ENCODE measurements at regions not wholly inside any gene's neighbourhood (a gene's known extent, or its start where the extent isn't known, plus 50 kb on each side); places are given as distances from the start of the nearest gene placed in this dataset.

DNA sequence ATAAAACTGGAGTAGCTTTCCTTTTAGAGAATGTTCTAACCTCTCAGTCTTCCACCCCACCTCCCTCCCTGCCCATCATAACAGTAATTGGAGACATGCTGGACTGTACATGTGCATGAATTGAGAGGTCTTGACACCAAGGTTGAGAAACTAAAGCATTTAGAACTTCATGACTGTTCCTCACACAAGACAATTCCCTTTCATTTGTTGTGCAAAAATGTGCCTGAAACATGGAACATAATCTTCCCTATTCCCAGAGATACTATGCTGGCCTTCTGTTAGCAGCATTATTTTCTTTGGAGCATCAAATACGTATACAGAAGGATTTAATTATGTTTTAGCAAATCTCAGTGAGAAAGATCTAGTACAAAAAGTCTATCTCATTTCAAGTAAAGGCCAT lies 97.5 kb upstream of the KCNE2 start:
- Histone ChIP-seq H3K27ac (no peak overlapping the region), H3K9me3 (no peaks in the 10 kb centered on the region), H3K27me3 (no peaks in the 10 kb centered on the region), H3K36me3 (ENCODE audit: low read depth, missing control alignments) (no peaks in the 10 kb centered on the region), H3K4me3 (no peak overlapping the region), H3K4me1 (no peaks in the 10 kb centered on the region)
- intact Hi-C loops (cut with DNase I; ENCODE audit: low total_unique reads): no loop called here
- no peak for DNase-seq
- 59 to 66% methylated on average over 1 of the region's 1 CpG for WGBS, 2 donors
- TF ChIP-seq, protein P1, sequence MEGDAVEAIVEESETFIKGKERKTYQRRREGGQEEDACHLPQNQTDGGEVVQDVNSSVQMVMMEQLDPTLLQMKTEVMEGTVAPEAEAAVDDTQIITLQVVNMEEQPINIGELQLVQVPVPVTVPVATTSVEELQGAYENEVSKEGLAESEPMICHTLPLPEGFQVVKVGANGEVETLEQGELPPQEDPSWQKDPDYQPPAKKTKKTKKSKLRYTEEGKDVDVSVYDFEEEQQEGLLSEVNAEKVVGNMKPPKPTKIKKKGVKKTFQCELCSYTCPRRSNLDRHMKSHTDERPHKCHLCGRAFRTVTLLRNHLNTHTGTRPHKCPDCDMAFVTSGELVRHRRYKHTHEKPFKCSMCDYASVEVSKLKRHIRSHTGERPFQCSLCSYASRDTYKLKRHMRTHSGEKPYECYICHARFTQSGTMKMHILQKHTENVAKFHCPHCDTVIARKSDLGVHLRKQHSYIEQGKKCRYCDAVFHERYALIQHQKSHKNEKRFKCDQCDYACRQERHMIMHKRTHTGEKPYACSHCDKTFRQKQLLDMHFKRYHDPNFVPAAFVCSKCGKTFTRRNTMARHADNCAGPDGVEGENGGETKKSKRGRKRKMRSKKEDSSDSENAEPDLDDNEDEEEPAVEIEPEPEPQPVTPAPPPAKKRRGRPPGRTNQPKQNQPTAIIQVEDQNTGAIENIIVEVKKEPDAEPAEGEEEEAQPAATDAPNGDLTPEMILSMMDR (IDR thresholded peaks at IDR 0.05): no peak
- no peak for TF ChIP-seq POLR2A (IDR thresholded peaks at IDR 0.05)

DNA sequence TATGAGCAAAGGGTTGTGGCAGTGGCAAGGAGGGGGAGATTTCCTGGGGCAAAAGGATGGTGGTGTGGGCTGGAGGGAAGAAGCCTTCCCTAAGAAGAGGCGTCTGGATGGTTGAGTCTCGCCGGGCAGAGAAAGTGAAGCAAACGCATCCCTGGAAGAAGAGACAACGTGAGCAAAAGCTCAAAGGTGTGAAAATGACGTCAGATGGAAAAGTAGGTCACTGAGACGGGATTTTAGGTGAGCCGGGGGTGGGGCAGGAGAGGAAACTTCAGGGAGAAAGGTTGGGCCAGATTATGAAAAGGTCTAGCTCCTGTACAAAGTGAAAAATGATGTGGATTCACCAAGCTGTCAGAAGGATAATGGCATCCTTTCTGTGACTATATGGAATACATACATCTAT lies 95.3 kb upstream of the KCNE2 start:
- no peaks in the 10 kb centered on the region for H3K36me3 ChIP-seq (ENCODE audit: low read depth, missing control alignments)
- no peaks in the 10 kb centered on the region for H3K27me3 ChIP-seq
- no peak for TF ChIP-seq POLR2A (IDR thresholded peaks at IDR 0.05)
- TF ChIP-seq, protein P1 (IDR thresholded peaks at IDR 0.05): no peak
- intact Hi-C loops (cut with DNase I; ENCODE audit: low total_unique reads): no loop called here
- H3K4me3 ChIP-seq: no peak overlapping the region
- no peak overlapping the region for H3K27ac ChIP-seq
- no peak for DNase-seq
- 86 to 93% methylated on average over 8 of the region's 8 CpGs for WGBS, 2 donors
- no peaks in the 10 kb centered on the region for H3K9me3 ChIP-seq
- no peaks in the 10 kb centered on the region for H3K4me1 ChIP-seq

DNA sequence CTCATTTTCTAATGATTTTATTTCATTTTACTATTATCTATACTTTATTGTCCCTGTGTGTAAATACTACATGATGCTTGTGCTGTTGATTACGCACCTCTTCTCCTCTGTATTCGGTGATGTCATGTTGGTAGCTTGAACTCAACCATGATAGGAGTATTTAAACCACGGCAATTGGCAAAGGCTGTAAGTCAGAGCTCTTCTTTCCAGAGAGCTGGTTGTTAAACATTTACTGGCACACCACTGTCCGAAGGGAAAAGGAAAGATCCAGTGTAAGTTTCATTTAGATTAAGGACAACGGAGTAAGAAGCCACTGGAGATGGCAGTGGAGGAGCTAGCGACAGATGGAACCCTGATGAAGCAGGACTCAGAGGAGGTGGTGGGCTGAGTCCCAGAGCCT lies 93.4 kb upstream of the KCNE2 start:
- no peak overlapping the region for H3K27ac ChIP-seq
- intact Hi-C loops (cut with DNase I; ENCODE audit: low total_unique reads): no loop called here
- H3K36me3 ChIP-seq (ENCODE audit: low read depth, missing control alignments): no peaks in the 10 kb centered on the region
- no peak for TF ChIP-seq POLR2A (IDR thresholded peaks at IDR 0.05)
- TF ChIP-seq, protein P1 (IDR thresholded peaks at IDR 0.05): no peak
- H3K27me3 ChIP-seq: no peaks in the 10 kb centered on the region
- WGBS, 2 donors: 89 to 93% methylated on average over 6 of the region's 6 CpGs
- DNase-seq: no peak
- no peak overlapping the region for H3K4me3 ChIP-seq
- H3K9me3 ChIP-seq: no peaks in the 10 kb centered on the region
- H3K4me1 ChIP-seq: no peaks in the 10 kb centered on the region

DNA sequence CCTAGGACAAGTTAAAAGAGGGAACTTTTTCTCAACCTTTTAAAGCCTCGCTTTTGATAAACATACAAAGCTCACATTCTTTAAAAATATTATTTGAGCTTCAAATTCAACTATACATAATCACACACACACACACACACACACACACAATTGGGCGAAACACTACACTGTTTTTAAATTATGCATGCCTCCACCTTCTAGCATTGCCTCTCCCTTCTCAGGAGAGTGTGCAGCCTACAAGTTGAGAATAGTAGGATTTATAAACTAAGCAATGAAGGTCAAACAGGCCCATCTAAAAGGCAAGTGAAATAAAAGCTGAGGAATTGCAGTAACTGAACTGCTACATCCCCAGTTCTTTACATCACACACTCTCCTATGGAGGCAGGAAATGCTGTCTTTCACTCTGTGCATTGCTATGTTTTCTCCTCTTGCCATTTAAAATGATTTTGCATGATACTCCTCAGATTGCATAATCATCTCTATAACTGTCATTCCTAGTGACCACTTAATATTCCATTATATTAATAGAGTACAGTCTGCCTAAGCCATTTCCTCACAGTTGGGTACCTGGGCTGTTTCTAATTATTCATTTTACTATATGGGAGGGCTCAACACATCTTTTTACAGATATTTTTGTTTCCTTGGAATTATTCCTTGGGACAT lies 92.5 kb upstream of the KCNE2 start:
- intact Hi-C loops (cut with DNase I; ENCODE audit: low total_unique reads): no loop called here
- Histone ChIP-seq H3K27me3 (no peaks in the 10 kb centered on the region), H3K27ac (no peak overlapping the region), H3K36me3 (ENCODE audit: low read depth, missing control alignments) (no peaks in the 10 kb centered on the region), H3K9me3 (no peaks in the 10 kb centered on the region), H3K4me3 (no peak overlapping the region), H3K4me1 (no peaks in the 10 kb centered on the region)
- no peak for TF ChIP-seq POLR2A (IDR thresholded peaks at IDR 0.05)
- TF ChIP-seq, protein P1 (IDR thresholded peaks at IDR 0.05): no peak
- DNase-seq: no peak
- 95 to 98% methylated on average over 2 of the region's 2 CpGs for WGBS, 2 donors

DNA sequence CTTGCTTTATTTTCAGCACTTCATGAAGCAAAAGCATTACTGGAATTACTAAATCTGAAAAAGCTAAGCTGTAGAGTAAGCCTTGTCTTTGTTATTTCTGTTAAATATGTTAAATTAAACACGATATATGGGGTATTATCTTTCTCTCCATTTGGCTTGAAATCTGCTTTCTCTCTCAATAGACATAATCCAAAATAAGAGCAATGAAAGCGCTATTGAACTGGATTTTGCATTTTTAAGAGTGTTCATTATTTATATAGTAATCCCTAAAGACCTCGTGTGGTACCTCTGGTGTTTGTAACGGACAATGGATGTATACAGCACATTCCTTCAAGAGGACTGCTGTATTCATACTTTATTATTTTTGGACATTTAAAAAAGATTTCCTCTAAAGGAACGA lies 91.5 kb upstream of the KCNE2 start:
- TF ChIP-seq POLR2A (IDR thresholded peaks at IDR 0.05): no peak
- TF ChIP-seq, protein P1 (IDR thresholded peaks at IDR 0.05): no peak
- intact Hi-C loops (cut with DNase I; ENCODE audit: low total_unique reads): no loop called here
- WGBS, 2 donors: 92 to 93% methylated on average over 5 of the region's 5 CpGs
- Histone ChIP-seq H3K4me3 (no peak overlapping the region), H3K27ac (no peak overlapping the region), H3K9me3 (no peaks in the 10 kb centered on the region), H3K4me1 (no peaks in the 10 kb centered on the region), H3K36me3 (ENCODE audit: low read depth, missing control alignments) (no peaks in the 10 kb centered on the region), H3K27me3 (no peaks in the 10 kb centered on the region)
- no peak for DNase-seq
